Posterior vena cava (tissue), 2 donors: ENCODE measurements at regions not wholly inside any gene's neighbourhood (a gene's known extent, or its start where the extent isn't known, plus 50 kb on each side); places are given as distances from the start of the nearest gene placed in this dataset.

Experiments used
- DNase-seq: peaks from one replicate; pipeline ENCODE4 v3.0.0-alpha.2; 2020; ENCODE audit warnings: low spot score
- intact Hi-C, 2 donors: fragments of 100-400 bp; cut with DNase I; formaldehyde crosslinking; loops; one replicate each; pipeline versions ENCODE4 v1.14.1 to v1.14.2; 2022 to 2023
- donor health status: DM: yes; HTN: yes; CAD: no.
- donor health status: DM: yes; HTN: yes; CAD: no.

- DNase-seq, result no peak
- intact Hi-C loops, result no loop called here
Observed at GRCh38 chr11:97972731-97973130, 1048.0 kb upstream of the CNTN5 start.

DNA sequence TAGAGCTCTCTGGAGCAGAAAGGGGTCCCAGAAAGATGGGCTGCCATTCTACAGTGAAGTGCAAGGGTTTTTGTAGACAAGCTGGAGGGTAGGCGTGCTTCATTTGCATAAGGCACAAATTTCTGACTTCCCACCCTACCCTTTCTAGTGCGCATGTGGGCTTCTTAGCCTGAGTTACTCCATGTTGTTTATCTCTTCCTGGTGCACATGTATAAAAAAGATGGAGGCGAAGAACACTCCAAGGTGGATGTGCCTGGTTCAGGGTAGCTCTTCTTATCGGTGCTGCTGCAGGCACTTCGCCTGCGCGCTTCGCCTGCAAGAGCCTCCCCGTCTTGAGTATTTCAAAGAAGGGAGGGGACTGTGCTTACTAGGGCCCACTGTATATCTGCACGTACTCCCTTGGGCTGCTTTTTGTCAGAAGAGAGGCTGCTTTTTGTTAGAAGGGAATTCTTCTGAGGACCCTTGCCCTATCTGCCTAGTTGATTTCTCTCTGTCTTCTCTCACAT, 1047.3 kb upstream of the CNTN5 start:
- intact Hi-C loops, result no loop called here
- no peak for DNase-seq

DNA sequence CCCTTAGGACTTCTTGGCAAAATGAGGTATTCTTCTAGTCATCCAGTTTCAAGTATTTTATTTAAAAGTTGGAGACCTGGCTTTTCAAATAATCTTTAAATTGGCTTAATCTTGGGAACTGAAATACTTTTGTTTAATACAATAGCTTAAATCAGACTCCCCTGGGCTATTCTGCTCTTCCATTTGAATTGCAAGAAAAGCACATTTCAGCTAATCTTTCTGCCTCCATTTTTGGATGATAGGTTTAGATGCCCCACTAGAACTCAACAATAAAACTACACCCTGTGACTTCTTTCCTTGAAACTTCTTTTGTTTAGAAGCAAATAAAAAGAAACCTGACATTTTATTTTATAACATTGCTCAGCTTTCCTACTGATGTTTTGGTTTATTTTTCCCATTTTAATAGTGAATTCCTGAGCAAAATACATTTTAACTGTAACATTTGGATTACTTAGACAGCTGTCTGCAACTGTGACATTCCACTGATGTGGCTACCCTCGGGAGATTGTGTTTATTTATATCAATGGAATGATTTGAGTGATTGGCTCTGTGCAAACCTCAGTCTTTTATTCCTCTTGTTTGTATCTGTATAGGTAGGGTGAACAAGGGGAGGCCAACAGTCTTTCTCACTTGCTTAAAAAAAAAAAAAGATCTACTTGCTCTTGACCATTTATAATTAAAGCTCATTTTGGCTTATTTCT, 1045.8 kb upstream of the CNTN5 start:
- no peak for DNase-seq
- intact Hi-C loops, result no loop called here

DNA sequence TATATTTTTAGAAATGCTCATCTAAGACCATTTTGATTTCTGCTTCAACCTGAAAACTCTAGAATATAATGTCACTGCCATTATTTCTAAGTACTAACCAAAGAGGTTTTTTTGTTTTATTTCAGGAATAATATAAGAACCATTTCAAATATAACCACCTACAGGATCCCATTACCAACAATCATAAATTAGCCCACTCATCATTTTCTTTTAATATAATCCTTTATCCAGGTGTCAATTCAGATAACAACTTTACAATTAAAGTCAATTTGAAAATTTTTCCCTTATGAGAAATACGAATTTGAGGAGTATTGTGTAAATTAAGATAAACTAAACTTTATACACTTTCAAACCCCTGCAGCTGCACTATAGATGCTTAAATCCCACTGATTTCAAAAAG, 1043.0 kb upstream of the CNTN5 start:
- intact Hi-C loops, result no loop called here

GRCh38 chr11:97979741-97980140, 1041.0 kb upstream of the CNTN5 start:
- DNase-seq, result no peak
- intact Hi-C loops, result no loop called here

More for the DNA sequence above, 1043.0 kb upstream of the CNTN5 start:
- no peak for DNase-seq

DNA sequence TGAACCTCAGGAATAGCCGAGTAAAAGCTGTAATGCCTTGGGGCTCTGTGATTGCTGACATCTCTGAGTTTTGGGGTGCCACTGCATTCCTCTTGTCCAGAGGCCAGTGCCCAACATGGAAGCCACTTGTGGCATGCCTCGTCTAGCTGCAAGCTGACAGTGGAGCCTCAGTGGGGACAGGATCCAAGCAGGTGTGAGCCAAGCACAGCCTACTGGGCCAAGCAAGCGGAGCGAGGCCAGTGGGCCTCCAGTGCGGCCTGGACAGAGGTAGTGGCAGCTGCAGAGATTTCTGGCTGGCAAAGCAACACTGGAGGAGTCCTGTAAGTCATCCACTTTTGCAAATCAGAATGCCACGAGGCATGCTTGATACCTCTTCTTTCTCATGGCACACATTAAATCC, 1038.2 kb upstream of the CNTN5 start:
- DNase-seq, result peak; percentile 57

GRCh38 chr11:97989121-97989520, 1031.6 kb upstream of the CNTN5 start:
- intact Hi-C loops, result no loop called here
- no peak for DNase-seq

More for the DNA sequence above, 1038.2 kb upstream of the CNTN5 start:
- intact Hi-C loops, result no loop called here

DNA sequence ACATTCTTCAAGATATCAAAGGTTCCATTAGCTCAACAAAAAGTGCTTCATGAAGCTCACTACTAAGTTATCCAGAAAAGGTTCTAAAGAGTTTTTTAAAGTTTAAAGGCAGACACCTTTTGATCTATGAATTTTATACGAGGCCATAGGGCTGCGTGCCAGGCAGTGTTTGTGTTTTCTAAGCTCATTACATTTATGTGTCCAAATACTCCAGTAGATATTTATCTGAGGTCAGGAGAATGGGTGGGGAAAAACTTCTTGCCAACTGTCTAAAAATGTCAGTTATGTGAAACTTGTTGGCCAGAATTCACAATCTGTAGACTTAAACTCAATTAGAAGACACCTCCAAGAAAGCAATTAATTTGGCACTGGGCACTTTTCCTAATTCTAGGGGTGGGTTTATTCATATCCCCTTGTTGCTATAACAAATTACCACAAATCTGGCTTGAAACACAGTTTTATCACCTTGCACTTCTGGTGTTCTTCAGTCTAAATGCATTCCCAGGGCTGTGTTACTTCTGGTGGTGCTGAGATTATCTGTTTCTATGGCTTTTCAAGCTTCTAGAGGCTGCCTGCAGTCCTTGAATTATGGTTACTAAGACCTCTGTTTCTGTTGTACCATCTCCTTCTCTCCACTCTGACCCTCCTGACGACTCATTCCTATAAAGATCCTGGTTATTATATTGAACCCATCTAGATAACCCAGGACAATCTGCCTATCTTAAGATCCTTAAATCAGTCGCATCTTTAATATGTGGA, 1030.4 kb upstream of the CNTN5 start:
- intact Hi-C loops, result no loop called here
- DNase-seq, result no peak

GRCh38 chr11:97993562-97993961, 1027.2 kb upstream of the CNTN5 start:
- intact Hi-C loops, result no loop called here
- no peak for DNase-seq

DNA sequence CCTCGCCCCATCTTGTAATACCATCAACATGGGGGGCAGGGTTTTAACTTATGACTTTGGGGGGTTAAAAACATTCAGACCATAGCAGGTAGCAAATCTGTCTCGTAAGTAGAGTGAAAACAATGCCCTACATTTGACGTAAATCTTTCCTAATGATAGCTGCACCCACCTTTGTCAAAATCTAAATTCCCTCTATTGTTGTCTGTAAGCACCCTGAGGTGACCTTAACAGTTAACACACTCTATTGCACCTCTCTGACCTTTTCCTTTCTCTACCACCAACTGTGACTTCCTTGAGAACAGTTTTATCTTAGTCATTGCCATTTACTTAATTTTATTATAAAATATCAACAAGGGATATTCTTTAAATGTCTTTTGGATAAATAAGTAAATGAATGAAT, 1024.9 kb upstream of the CNTN5 start:
- intact Hi-C loops, result no loop called here
- DNase-seq, result no peak

- intact Hi-C loops, result no loop called here
- no peak for DNase-seq
Observed at GRCh38 chr11:97996762-97997161, 1024.0 kb upstream of the CNTN5 start.

GRCh38 chr11:98003606-98004371, 1017.0 kb upstream of the CNTN5 start:
- intact Hi-C loops, result no loop called here

GRCh38 chr11:98007072-98007471, 1013.7 kb upstream of the CNTN5 start:
- DNase-seq, result no peak
- intact Hi-C loops, result no loop called here

More at GRCh38 chr11:98003606-98004371, 1017.0 kb upstream of the CNTN5 start:
- DNase-seq, result no peak

DNA sequence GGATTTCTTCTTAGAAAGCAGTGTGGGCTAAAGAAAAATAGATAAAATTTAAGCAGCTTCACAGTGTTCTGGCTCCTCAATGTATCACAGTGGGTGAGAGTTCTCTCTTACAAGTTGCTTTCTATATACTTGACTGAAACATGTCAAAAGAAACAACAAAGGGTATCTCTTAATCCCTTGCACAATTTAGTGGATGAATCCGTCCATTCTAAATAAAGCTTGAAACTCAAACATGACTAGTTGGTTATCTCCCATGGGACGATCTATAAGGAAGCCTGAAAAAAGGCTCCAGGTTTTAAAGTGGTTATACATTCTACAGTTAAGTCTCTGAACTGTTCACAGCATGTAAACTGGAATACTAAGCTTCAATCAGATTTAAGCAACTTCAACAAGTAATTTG, 993.1 kb upstream of the CNTN5 start:
- intact Hi-C loops, result no loop called here
- DNase-seq, result no peak

- DNase-seq, result no peak
- intact Hi-C loops, result no loop called here
Observed at GRCh38 chr11:98029832-98030231, 990.9 kb upstream of the CNTN5 start.

GRCh38 chr11:98036810-98037209, 983.9 kb upstream of the CNTN5 start:
- intact Hi-C loops, result no loop called here
- DNase-seq, result no peak

- intact Hi-C loops, result no loop called here
- DNase-seq, result no peak
Observed at GRCh38 chr11:98040061-98040808, 980.5 kb upstream of the CNTN5 start.

- intact Hi-C loops, result no loop called here
- no peak for DNase-seq
Observed at GRCh38 chr11:98047647-98048046, 973.1 kb upstream of the CNTN5 start.

GRCh38 chr11:98053851-98054250, 966.9 kb upstream of the CNTN5 start:
- intact Hi-C loops, result no loop called here
- DNase-seq, result no peak
